HG02981 (cell line): ENCODE measurements at regions not wholly inside any gene's neighbourhood (a gene's known extent, or its start where the extent isn't known, plus 50 kb on each side); places are given as distances from the start of the nearest gene placed in this dataset.
"Not testable (repeated sequence)": the region's sequence is repeated elsewhere in the genome, so short reads cannot be mapped to it uniquely, and the experiment has no call there.

Experiments
- ATAC-seq: cut with Tn5 transposase; IDR thresholded peaks from one replicate; pipeline ENCODE4 v1.9.1; 2021; ENCODE audit warnings: mild to moderate bottlenecking, moderate library complexity; ENCODE audit not compliant: unreplicated experiment

GRCh38 chr22:19599626-19600243 is 75.5 kb upstream of the CLDN5 start:
- no peak for ATAC-seq

- ATAC-seq, result not testable (repeated sequence)
These were observed 79.1 kb upstream of the CLDN5 start for GRCh38 chr22:19603346-19603745.

GRCh38 chr22:19603767-19604166 is 79.6 kb upstream of the CLDN5 start:
- no peak for ATAC-seq

- no peak for ATAC-seq
These were observed 80.6 kb upstream of the CLDN5 start for GRCh38 chr22:19604711-19605268.

GRCh38 chr22:19605508-19606331 is 81.5 kb upstream of the CLDN5 start:
- no peak for ATAC-seq

DNA sequence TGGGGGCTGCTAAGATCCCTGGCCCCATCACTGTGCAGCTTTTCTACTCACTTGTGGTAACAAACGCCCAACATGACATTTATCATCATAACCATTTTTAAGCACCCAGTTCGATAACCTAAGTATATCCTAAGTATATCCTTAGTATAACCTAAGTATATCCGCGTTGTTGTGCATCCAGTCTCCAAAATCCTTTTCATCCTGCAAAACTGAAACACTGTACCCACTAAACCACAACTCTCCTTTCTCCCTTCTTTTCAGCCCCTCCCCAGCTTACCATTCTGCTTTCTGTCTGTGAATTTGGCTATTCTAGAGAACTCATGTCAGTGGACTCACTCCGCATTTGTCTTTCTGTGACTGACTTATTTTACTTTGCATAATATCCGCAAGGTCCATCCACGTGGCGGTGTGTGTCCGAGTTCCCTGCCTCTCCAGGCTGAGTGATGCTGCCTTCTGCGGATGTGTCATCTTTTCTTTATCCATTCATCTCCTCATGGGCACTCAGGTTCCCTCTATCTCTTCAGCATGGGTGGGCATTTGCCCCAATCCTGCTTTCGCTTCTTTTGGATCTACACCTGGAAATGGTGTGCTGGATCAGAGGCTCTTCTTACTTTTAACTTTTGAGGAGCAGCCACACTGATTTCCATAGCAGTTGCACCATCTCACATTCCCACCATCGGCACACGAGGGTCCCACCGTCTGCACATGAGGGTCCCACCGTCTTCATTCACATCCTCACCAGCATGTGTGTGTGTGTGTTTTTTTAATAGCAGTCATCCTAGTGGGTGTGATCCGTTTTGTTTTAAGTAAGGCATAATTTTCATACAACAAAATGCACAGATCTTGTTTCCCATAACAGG is 82.4 kb upstream of the CLDN5 start:
- ATAC-seq, result no peak

DNA sequence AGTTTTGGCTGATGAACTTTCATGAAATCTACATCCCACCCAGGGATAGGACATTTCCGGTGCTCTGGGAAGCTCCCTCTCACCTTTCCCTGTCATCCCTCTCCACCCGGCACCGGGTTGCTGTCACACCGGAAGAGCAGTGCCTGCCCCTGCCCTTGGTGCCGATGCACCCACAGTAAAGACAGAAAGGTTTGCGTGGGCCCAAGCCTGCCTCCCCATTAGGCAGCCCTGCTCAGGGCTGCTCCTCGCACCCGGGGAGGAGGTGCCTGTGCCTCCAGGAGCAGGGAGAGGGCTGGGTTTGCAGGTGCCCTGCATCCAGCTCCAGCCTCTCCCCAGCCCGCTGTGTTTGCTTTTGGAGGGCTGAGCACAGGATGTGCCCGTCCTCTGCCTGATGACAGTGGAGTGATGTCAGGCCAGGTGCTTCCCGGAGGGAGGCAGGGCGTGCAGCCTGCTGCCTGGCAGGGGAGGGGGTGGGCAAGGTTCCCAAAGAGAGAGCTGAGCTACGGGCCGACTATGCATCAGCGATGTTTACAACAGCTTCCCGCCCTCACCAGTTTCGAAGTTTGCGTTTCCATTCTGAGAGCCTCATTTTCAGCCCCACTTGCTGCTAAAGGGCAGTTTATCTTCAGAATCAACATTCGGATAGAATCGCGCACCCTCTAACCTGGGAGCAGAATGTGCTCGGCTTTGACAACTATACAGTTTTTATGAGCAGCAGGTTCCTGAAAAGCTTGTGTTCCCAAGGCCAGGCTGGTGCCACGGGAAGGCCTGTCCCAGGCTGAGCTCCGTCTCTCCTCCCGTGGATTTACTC is 83.2 kb upstream of the CLDN5 start:
- no peak for ATAC-seq

GRCh38 chr22:19608003-19608690 is 83.9 kb upstream of the CLDN5 start:
- ATAC-seq, result no peak

GRCh38 chr22:19609753-19610152 is 85.5 kb upstream of the CLDN5 start:
- not testable (repeated sequence) for ATAC-seq

GRCh38 chr22:19610518-19611253 is 86.5 kb upstream of the CLDN5 start:
- ATAC-seq, result no peak

GRCh38 chr22:19611590-19611989 is 87.4 kb upstream of the CLDN5 start:
- no peak for ATAC-seq

DNA sequence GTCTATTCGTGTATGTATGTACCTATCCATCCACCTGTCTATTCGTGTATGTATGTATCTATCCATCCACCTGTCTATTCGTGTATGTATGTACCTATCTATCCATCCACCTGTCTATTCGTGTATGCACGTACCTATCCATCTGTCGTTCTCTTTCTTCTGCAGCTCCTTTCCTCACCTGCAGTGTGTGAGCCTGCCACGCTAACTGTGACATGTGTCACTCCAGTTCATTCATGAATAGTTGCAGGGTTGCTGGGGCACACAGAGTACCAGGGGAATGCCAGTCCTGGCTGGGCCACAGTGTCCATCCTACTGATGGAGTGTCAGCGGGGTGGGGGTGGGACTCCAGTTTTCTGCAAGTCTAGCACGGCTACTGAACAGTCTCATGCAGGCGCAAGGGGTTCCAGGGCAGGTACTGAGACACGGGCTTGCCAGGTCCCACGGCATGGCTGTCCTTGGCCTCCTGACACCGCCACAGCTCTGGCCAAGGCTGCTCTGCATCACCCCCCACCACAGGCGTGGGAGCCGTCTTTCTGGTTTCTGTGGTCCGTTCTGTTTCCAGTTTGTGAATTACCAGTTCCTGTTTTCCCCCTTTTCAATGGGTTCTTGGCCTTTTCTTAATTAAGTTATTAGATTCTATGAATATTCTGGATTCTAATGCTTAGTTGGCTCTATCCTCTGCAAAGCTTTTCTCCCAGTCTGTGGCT is 88.8 kb upstream of the CLDN5 start:
- ATAC-seq, result no peak

GRCh38 chr22:19614536-19614863 is 90.3 kb upstream of the CLDN5 start:
- ATAC-seq, result no peak

DNA sequence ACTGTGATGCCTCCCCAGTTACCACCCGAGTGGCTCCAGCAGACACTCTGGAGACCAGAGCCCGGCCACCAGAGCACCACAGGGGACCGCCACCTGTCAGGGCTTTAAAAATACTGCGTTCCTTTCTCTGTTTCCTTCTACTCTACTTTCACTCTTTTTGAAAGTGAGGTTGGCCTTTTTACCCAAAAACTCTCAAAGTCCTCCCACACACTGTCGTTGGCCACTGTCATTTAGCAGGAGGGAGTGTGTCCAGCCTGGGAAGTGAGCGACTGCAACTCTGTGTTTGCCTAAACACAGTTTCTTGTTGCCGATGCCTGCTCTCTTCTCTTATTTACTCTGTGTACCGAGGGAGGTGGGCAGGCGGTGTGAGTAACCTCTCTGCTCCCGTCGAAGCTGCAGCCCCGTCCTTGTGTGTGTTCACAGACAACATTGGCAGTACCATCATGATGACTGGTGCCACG is 90.8 kb upstream of the CLDN5 start:
- no peak for ATAC-seq

- ATAC-seq, result no peak
These were observed 91.8 kb upstream of the CLDN5 start for GRCh38 chr22:19615867-19616581.

- ATAC-seq, result no peak
These were observed 94.9 kb upstream of the SEPTIN5 start for GRCh38 chr22:19619144-19620009.
